ENCODE measurements at regions not wholly inside any gene's neighbourhood (a gene's known extent, or its start where the extent isn't known, plus 50 kb on each side); places are given as distances from the start of the nearest gene placed in this dataset.
"Not testable (repeated sequence)": the region's sequence is repeated elsewhere in the genome, so short reads cannot be mapped to it uniquely, and the experiment has no call there.

- Histone ChIP-seq H3K9ac (no peak overlapping the region), H4K20me1 (ENCODE audit: low read depth) (no peaks in the 10 kb centered on the region), H3F3A (ENCODE audit: low read depth) (no peaks in the 10 kb centered on the region), H3K36me3 (no peaks in the 10 kb centered on the region), H3K27ac (no peak overlapping the region), H2AFZ (replicated peaks) (peak overlapping the region; percentile 87), H3K27me3 (no peaks in the 10 kb centered on the region), H3K79me2 (ENCODE audit: low read depth) (no peaks in the 10 kb centered on the region), H3K4me3 (no peak overlapping the region), H3K9me3 (ENCODE audit: low read depth) (no peaks in the 10 kb centered on the region), H3K4me1 (peaks cover 23% of the 10 kb centered on the region), H3K4me2 (peak overlapping the region; percentile 46)
- Mint-ChIP-seq H3K4me1 (peaks cover 7% of the 10 kb centered on the region), H3K27ac (no peak overlapping the region), H3K36me3 (no peaks in the 10 kb centered on the region), H3K27me3 (ENCODE audit: insufficient read depth, low read depth) (no peaks in the 10 kb centered on the region), H3K4me3 (no peak overlapping the region), H3K9me3 (no peaks in the 10 kb centered on the region)
- no peak for TF ChIP-seq CTCF (IDR thresholded peaks at IDR 0.05)
- no peak for TF ChIP-seq EZH2 (IDR thresholded peaks at IDR 0.05)
- no peak for TF ChIP-seq EZH2phosphoT487 (IDR thresholded peaks at IDR 0.05)
- no peak for DNase-seq (ENCODE audit: low spot score)
These were observed 64.6 kb upstream of the ATP2C1 start for GRCh38 chr3:130828948-130829947.

DNA sequence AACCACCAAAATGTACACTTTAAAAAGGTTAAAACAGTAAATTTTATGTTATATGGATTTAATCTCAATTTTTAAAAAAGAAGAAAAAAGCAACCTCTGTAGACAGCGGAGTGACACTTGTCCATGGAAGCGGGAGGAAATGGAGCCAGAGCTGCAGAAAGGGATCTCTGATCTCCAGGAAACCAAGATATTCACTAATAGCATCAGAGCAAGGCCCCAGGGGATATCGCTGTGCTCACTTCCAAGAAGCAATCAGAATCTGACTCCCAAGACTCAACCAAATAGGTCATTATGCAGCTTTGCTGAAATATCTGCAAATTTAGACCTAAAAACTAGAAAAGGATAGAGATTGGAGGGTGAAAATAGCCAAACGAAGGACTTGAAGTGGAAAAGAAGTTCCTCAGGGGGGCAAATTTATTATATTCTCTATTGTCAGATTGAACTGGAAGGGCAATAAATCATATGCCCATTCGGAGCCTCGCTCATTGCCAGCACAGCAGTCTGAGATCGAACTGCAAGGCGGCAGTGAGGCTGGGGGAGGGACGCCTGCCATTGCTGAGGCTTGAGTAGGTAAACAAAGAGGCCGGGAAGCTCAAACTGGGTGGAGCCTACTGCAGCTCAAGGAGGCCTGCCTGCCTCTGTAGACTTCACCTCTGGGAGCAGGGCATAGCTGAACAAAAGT is 62.0 kb upstream of the ATP2C1 start:
- Histone ChIP-seq H3K4me3 (no peak overlapping the region), H3K36me3 (no peaks in the 10 kb centered on the region), H3K9ac (no peak overlapping the region), H3K4me1 (peaks cover 23% of the 10 kb centered on the region), H3K27me3 (no peaks in the 10 kb centered on the region), H4K20me1 (ENCODE audit: low read depth) (no peaks in the 10 kb centered on the region), H3K27ac (no peak overlapping the region), H3K9me3 (ENCODE audit: low read depth) (no peaks in the 10 kb centered on the region), H3K79me2 (ENCODE audit: low read depth) (no peaks in the 10 kb centered on the region), H2AFZ (replicated peaks) (peak overlapping the region; percentile 95), H3F3A (ENCODE audit: low read depth) (no peaks in the 10 kb centered on the region), H3K4me2 (no peak overlapping the region)
- peaks cover 7% of the 10 kb centered on the region for H3K4me1 Mint-ChIP-seq
- DNase-seq (ENCODE audit: low spot score), result no peak
- H3K9me3 Mint-ChIP-seq, result no peaks in the 10 kb centered on the region
- no peak overlapping the region for H3K4me3 Mint-ChIP-seq
- no peaks in the 10 kb centered on the region for H3K27me3 Mint-ChIP-seq (ENCODE audit: insufficient read depth, low read depth)
- TF ChIP-seq EZH2 (IDR thresholded peaks at IDR 0.05) (no peak), EZH2phosphoT487 (IDR thresholded peaks at IDR 0.05) (no peak), CTCF (IDR thresholded peaks at IDR 0.05) (no peak)
- H3K36me3 Mint-ChIP-seq, result no peaks in the 10 kb centered on the region
- no peak overlapping the region for H3K27ac Mint-ChIP-seq

DNA sequence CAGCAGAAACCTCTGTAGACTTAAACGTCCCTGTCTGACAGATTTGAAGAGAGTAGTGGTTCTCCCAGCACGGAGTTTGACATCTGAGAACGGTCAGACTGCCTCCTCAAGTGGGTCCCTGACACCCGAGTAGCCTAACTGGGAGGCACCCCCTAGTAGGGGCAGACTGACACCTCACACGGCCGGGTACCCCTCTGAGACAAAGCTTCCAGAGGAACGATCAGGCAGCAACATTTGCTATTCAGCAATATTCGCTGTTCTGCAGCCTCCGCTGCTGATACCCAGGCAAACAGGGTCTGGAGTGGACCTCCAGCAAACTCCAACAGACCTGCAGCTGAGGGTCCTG is 61.5 kb upstream of the ATP2C1 start:
- not testable (repeated sequence) for H3K4me3 ChIP-seq; H3K27me3 Mint-ChIP-seq (ENCODE audit: insufficient read depth, low read depth); H3K4me2 ChIP-seq; H4K20me1 ChIP-seq (ENCODE audit: low read depth); H3K79me2 ChIP-seq (ENCODE audit: low read depth); H3K27ac Mint-ChIP-seq; H3K36me3 Mint-ChIP-seq; H3K9me3 Mint-ChIP-seq; H3K9me3 ChIP-seq (ENCODE audit: low read depth); H3K4me3 Mint-ChIP-seq; H3K4me1 Mint-ChIP-seq; DNase-seq (ENCODE audit: low spot score); H3K27me3 ChIP-seq; H3K36me3 ChIP-seq; H3F3A ChIP-seq (ENCODE audit: low read depth); H3K9ac ChIP-seq; H3K27ac ChIP-seq
- H3K4me1 ChIP-seq, result peaks cover 23% of the 10 kb centered on the region
- peak overlapping the region; percentile 95 for H2AFZ ChIP-seq (replicated peaks)

DNA sequence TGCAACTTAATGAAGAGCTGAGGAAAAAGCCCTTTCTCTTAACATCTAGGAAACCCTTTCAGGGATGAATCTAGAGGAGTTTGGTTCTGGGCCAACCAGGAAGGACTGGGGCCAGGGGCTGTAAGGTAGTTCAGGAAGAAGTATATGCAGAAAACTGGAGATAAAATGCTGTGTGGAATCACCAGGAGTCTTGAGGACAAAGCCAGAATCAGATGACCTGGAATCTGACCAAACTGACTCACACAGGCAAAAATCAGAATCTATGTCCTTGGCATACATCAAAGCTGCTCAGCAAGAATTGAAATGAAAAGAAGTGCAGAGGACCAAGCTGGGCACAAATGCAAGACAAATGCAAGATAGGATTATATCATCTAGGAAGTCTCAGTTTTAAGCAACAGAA is 59.4 kb upstream of the ATP2C1 start:
- Histone ChIP-seq H3K9ac (no peak overlapping the region), H3K4me3 (no peak overlapping the region), H3F3A (ENCODE audit: low read depth) (no peaks in the 10 kb centered on the region), H3K9me3 (ENCODE audit: low read depth) (no peaks in the 10 kb centered on the region), H4K20me1 (ENCODE audit: low read depth) (no peaks in the 10 kb centered on the region), H3K27me3 (no peaks in the 10 kb centered on the region), H3K36me3 (no peaks in the 10 kb centered on the region), H2AFZ (replicated peaks) (no peak overlapping the region), H3K4me2 (no peak overlapping the region), H3K27ac (no peak overlapping the region), H3K79me2 (ENCODE audit: low read depth) (no peaks in the 10 kb centered on the region), H3K4me1 (peaks cover 14% of the 10 kb centered on the region)
- no peaks in the 10 kb centered on the region for H3K36me3 Mint-ChIP-seq
- H3K27me3 Mint-ChIP-seq (ENCODE audit: insufficient read depth, low read depth), result peaks cover 3% of the 10 kb centered on the region
- no peak overlapping the region for H3K4me3 Mint-ChIP-seq
- DNase-seq (ENCODE audit: low spot score), result no peak
- TF ChIP-seq EZH2phosphoT487 (IDR thresholded peaks at IDR 0.05) (no peak), CTCF (IDR thresholded peaks at IDR 0.05) (no peak), EZH2 (IDR thresholded peaks at IDR 0.05) (no peak)
- H3K9me3 Mint-ChIP-seq, result no peaks in the 10 kb centered on the region
- H3K27ac Mint-ChIP-seq, result no peak overlapping the region
- H3K4me1 Mint-ChIP-seq, result peaks cover 10% of the 10 kb centered on the region

Data from neural progenitor cell (in vitro differentiated cells).